ENCODE measurements at regions not wholly inside any gene's neighbourhood (a gene's known extent, or its start where the extent isn't known, plus 50 kb on each side); places are given as distances from the start of the nearest gene placed in this dataset.

GRCh38 chr1:72678683-72679082 is 396.3 kb upstream of the NEGR1 start:
- Histone ChIP-seq H3K4me2 (ENCODE audit: control insufficient read depth, insufficient read depth) (no peak overlapping the region), H2AFZ (ENCODE audit: control insufficient read depth, low read depth, low read length) (no peak overlapping the region), H3K9ac (ENCODE audit: control insufficient read depth, insufficient read depth, low read length) (no peak overlapping the region), H3K9me3 (replicated peaks; ENCODE audit: control insufficient read depth, insufficient read depth, low read length) (no peaks in the 10 kb centered on the region), H3K4me1 (ENCODE audit: control insufficient read depth, insufficient read depth, low read length) (no peaks in the 10 kb centered on the region), H3K79me2 (ENCODE audit: control insufficient read depth, insufficient read depth, low read length) (no peaks in the 10 kb centered on the region), H3K27ac (ENCODE audit: control insufficient read depth, insufficient read depth) (no peak overlapping the region), H4K20me1 (ENCODE audit: control insufficient read depth, insufficient read depth) (no peaks in the 10 kb centered on the region), H3K27me3 (replicated peaks in 1 of 2; ENCODE audit: control insufficient read depth in 2 of 2, insufficient read depth in 2 of 2, low read length in 1 of 2) (no peaks in the 10 kb centered on the region), H3K4me3 (no peak overlapping the region), H3K36me3 (ENCODE audit: control insufficient read depth in 2 of 2, insufficient read depth in 2 of 2, low read length in 1 of 2) (no peaks in the 10 kb centered on the region)
- ATAC-seq = no peak
- POLR2A ChIA-PET = no interaction called here
- CTCF ChIA-PET = no interaction called here
- in situ Hi-C loops (cut with MboI) (no loop called here), intact Hi-C loops (cut with micrococcal nuclease; ENCODE audit: unreplicated experiment) (no loop called here)
- 15% methylated on average over 4 of the region's 4 CpGs for whole genome bisulfite sequencing (ENCODE audit: insufficient coverage, insufficient replicate concordance, low lambda C conversion rate, missing lambda C conversion rate)
- BruUV-seq (replicated peaks) = no TSS peak
- TF ChIP-seq ZBTB33 (IDR thresholded peaks at IDR 0.05) = no peak
- TF ChIP-seq MYB (IDR thresholded peaks at IDR 0.05; ENCODE audit: borderline replicate concordance, low read depth, low read length) = no peak
- TF ChIP-seq ZNF24 (IDR thresholded peaks at IDR 0.05) = no peak
- TF ChIP-seq ATF7 (IDR thresholded peaks at IDR 0.05; ENCODE audit: low read depth) = no peak
- TF ChIP-seq JUND (IDR thresholded peaks at IDR 0.05; ENCODE audit: low read depth, low read length) = no peak
- no peak for TF ChIP-seq ETV6 (conservative IDR thresholded peaks at IDR 0.05 in 1 of 2, IDR thresholded peaks at IDR 0.05 in 1 of 2; ENCODE audit: borderline replicate concordance in 1 of 2, low read depth in 1 of 2)
- TF ChIP-seq IKZF1 (conservative IDR thresholded peaks at IDR 0.05) = no peak
- TF ChIP-seq CHD2 (IDR thresholded peaks at IDR 0.05; ENCODE audit: borderline replicate concordance, low read depth, low read length) = no peak
- TF ChIP-seq BCL11A (IDR thresholded peaks at IDR 0.05; ENCODE audit: low read depth, low read length) = no peak
- TF ChIP-seq E2F4 (IDR thresholded peaks at IDR 0.05; ENCODE audit: low read depth, low read length) = no peak
- no peak for TF ChIP-seq NFIC (IDR thresholded peaks at IDR 0.05; ENCODE audit: low read depth, low read length)
- TF ChIP-seq KAT2A (conservative IDR thresholded peaks at IDR 0.05; ENCODE audit: control insufficient read depth, low read depth, low read length) = no peak
- FAIRE-seq = no peak
- DNase-seq (ENCODE audit: low read depth, low spot score) = no peak
- SMC1A ChIA-PET (ENCODE audit: uncharacterized antibody, unreplicated experiment) = no interaction called here
- RAD21 ChIA-PET (ENCODE audit: unreplicated experiment) = no interaction called here
